ENCODE measurements at regions not wholly inside any gene's neighbourhood (a gene's known extent, or its start where the extent isn't known, plus 50 kb on each side); places are given as distances from the start of the nearest gene placed in this dataset.

- TF ChIP-seq CTCF (IDR thresholded peaks at IDR 0.05) (no peak), POLR2A (IDR thresholded peaks at IDR 0.05) (no peak)
Observed at GRCh38 chr17:79675413-79675725, 55.4 kb upstream of the ENPP7 start.
